Lower leg skin (tissue), 3 donors: ENCODE measurements at regions not wholly inside any gene's neighbourhood (a gene's known extent, or its start where the extent isn't known, plus 50 kb on each side); places are given as distances from the start of the nearest gene placed in this dataset.

Experiments
- POLR2A ChIP-seq, 2 donors: fragments of 450-650 bp; IDR thresholded peaks; one replicate each; pipeline ENCODE4 v1.6.1; 2016 to 2017; ENCODE audit warnings: antibody characterized with exemption in 2 of 2, mild to moderate bottlenecking in 1 of 2, moderate library complexity in 1 of 2
- TF ChIP-seq, protein P1 (sequence below), 3 donors: fragments of 450-650 bp; IDR thresholded peaks; one replicate each; pipeline ENCODE4 v1.5.1; 2016; ENCODE audit warnings: antibody characterized with exemption in 3 of 3, mild to moderate bottlenecking in 3 of 3, moderate library complexity in 2 of 3

DNA sequence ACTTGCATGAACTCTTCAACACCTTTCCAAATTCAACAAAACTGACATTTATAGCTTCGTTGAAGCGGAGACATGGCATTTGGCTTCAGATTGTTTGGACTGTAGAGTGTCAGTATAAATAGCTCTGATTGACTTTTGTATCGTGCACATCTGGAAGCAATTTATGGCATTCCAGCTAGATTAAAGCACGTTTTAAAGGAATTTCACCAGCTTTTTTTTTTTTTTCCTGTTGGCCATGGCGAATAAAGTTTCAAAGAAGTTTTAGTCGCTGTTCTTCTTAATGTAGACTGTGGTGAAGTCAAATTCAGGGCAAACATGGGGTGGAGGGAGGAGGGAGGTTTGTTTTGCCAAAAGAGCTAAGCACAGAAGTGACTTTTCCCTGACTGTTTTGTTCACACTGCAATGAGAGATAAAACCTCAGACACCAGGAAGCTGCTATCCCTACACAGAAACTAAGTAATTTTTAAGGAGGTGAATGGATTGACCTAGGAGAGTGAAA lies 391.0 kb upstream of the RARB start:
- TF ChIP-seq, protein P1, sequence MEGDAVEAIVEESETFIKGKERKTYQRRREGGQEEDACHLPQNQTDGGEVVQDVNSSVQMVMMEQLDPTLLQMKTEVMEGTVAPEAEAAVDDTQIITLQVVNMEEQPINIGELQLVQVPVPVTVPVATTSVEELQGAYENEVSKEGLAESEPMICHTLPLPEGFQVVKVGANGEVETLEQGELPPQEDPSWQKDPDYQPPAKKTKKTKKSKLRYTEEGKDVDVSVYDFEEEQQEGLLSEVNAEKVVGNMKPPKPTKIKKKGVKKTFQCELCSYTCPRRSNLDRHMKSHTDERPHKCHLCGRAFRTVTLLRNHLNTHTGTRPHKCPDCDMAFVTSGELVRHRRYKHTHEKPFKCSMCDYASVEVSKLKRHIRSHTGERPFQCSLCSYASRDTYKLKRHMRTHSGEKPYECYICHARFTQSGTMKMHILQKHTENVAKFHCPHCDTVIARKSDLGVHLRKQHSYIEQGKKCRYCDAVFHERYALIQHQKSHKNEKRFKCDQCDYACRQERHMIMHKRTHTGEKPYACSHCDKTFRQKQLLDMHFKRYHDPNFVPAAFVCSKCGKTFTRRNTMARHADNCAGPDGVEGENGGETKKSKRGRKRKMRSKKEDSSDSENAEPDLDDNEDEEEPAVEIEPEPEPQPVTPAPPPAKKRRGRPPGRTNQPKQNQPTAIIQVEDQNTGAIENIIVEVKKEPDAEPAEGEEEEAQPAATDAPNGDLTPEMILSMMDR (IDR thresholded peaks at IDR 0.05) = no peak
- no peak for TF ChIP-seq POLR2A (IDR thresholded peaks at IDR 0.05)
